ENCODE measurements at regions not wholly inside any gene's neighbourhood (a gene's known extent, or its start where the extent isn't known, plus 50 kb on each side); places are given as distances from the start of the nearest gene placed in this dataset.

- Mint-ChIP-seq H3K27me3 (ENCODE audit: low read depth) (no peaks in the 10 kb centered on the region), H3K36me3 (ENCODE audit: low read depth) (no peaks in the 10 kb centered on the region), H3K4me1 (peaks cover 9% of the 10 kb centered on the region), H3K9me3 (no peaks in the 10 kb centered on the region), H3K27ac (ENCODE audit: unreplicated experiment) (no peak overlapping the region), H3K4me3 (no peak overlapping the region)
- no peak for DNase-seq (ENCODE audit: low read depth, low spot score)
- no peak for TF ChIP-seq CTCF (conservative IDR thresholded peaks at IDR 0.05)
These were observed 103.0 kb upstream of the LGALSL start for GRCh38 chr2:64350996-64351395.

GRCh38 chr2:64352292-64352691 is 101.7 kb upstream of the LGALSL start:
- TF ChIP-seq CTCF (conservative IDR thresholded peaks at IDR 0.05), result no peak
- Mint-ChIP-seq H3K9me3 (peaks cover 2% of the 10 kb centered on the region), H3K4me3 (no peak overlapping the region), H3K27ac (ENCODE audit: unreplicated experiment) (peak overlapping the region; percentile 80), H3K36me3 (ENCODE audit: low read depth) (no peaks in the 10 kb centered on the region), H3K27me3 (ENCODE audit: low read depth) (no peaks in the 10 kb centered on the region), H3K4me1 (peaks cover 9% of the 10 kb centered on the region)
- no peak for DNase-seq (ENCODE audit: low read depth, low spot score)

GRCh38 chr2:64354857-64355680 is 98.9 kb upstream of the LGALSL start:
- Mint-ChIP-seq H3K27ac (ENCODE audit: unreplicated experiment) (no peak overlapping the region), H3K9me3 (peaks cover 2% of the 10 kb centered on the region), H3K36me3 (ENCODE audit: low read depth) (no peaks in the 10 kb centered on the region), H3K4me1 (peaks cover 5% of the 10 kb centered on the region), H3K27me3 (ENCODE audit: low read depth) (no peaks in the 10 kb centered on the region), H3K4me3 (no peak overlapping the region)
- TF ChIP-seq CTCF (conservative IDR thresholded peaks at IDR 0.05), result no peak
- DNase-seq (ENCODE audit: low read depth, low spot score), result no peak

DNA sequence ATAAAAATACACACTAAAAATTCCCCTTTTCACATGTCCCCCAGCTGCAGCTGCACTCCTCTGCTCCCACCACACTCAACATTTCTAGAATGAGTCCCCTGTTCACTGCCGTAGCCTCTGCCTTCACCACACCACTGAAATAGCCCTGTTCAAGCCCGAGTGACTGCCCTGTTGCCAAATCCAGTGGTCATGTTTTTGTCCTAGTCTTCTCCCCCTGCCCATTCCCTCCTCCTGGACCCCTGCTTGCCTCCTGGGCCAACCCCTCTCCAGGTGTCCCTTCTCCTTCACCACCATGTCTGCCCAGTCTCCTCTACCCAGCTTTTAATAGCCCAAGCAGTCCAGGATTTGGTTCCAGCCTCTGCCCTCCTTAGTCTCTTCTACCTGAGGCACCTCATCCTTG is 97.1 kb upstream of the LGALSL start:
- Mint-ChIP-seq H3K27ac (ENCODE audit: unreplicated experiment) (no peak overlapping the region), H3K36me3 (ENCODE audit: low read depth) (no peaks in the 10 kb centered on the region), H3K9me3 (peaks cover 2% of the 10 kb centered on the region), H3K4me1 (peaks cover 8% of the 10 kb centered on the region), H3K27me3 (ENCODE audit: low read depth) (no peaks in the 10 kb centered on the region), H3K4me3 (no peak overlapping the region)
- no peak for TF ChIP-seq CTCF (conservative IDR thresholded peaks at IDR 0.05)
- DNase-seq (ENCODE audit: low read depth, low spot score), result no peak

- TF ChIP-seq CTCF (conservative IDR thresholded peaks at IDR 0.05), result no peak
- peaks cover 8% of the 10 kb centered on the region for H3K4me1 Mint-ChIP-seq
- no peaks in the 10 kb centered on the region for H3K36me3 Mint-ChIP-seq (ENCODE audit: low read depth)
- no peak overlapping the region for H3K4me3 Mint-ChIP-seq
- no peak for DNase-seq (ENCODE audit: low read depth, low spot score)
- peaks cover 2% of the 10 kb centered on the region for H3K9me3 Mint-ChIP-seq
- H3K27me3 Mint-ChIP-seq (ENCODE audit: low read depth), result no peaks in the 10 kb centered on the region
- no peak overlapping the region for H3K27ac Mint-ChIP-seq (ENCODE audit: unreplicated experiment)
These were observed 94.6 kb upstream of the LGALSL start for GRCh38 chr2:64359171-64359891.
